K562 (cell line): ENCODE measurements at regions not wholly inside any gene's neighbourhood (a gene's known extent, or its start where the extent isn't known, plus 50 kb on each side); places are given as distances from the start of the nearest gene placed in this dataset.

Source experiments
- ATAC-seq: fragments of 200-7000 bp; cut with Tn5 transposase; 3 replicates; pipeline ENCODE4 v1.9.1; 2020; ENCODE audit warnings: moderate library complexity
- BruUV-seq: library from RNA; stranded (reverse); fragments of 400-500 nt; replicated peaks from 2 replicates; lab custom pipeline; 2021; lab: Mats Ljungman, UMichigan
- CTCF ChIA-PET: fragments of 300-600 bp; formaldehyde crosslinking; extraction: SDS; loops from one replicate; lab custom pipeline; 2021; ENCODE audit warnings: low intra/inter-chr PET ratio; lab: Yijun Ruan, JAX
- POLR2A ChIA-PET: fragments of 300-600, 350-650 bp; sonication (Branson Sonifier 250); formaldehyde crosslinking; extraction: SDS; loops from one replicate; lab custom pipeline; 2021; ENCODE audit warnings: antibody characterized with exemption, inconsistent platforms; lab: Yijun Ruan, JAX
- DNase-seq, 4 experiments: peaks; one replicate each; pipeline versions ENCODE4 v3.0.0 to v3.0.0-alpha.2; 2011 to 2018; ENCODE audit warnings: low spot score in 3 of 4, mixed read lengths in 3 of 4; ENCODE audit errors: extremely low read depth in 1 of 4
- FAIRE-seq: peaks from 2 replicates; lab custom pipeline; 2011; peaks lifted over from hg19 to GRCh38; lab: Jason Lieb, UNC
- H2AFZ ChIP-seq: 2 replicates; pipeline ENCODE4 v1.6.0; 2011; ENCODE audit warnings: low read depth, low read length, control low read depth, inconsistent platforms
- H3K27ac ChIP-seq: fragments of 200-600 bp; 3 replicates; pipeline ENCODE4 v1.8.0; 2011; ENCODE audit warnings: low read depth, mild to moderate bottlenecking, control low read depth, inconsistent platforms, low read length, moderate library complexity, mixed read lengths; ENCODE audit errors: extremely low read depth
- H3K27me3 ChIP-seq, 2 experiments: fragments of 300-600 bp in 1 of 2; 2 replicates in 1 of 2; 3 replicates in 1 of 2; pipeline versions ENCODE4 v1.6.0 to v1.8.0; 2011; ENCODE audit warnings: inconsistent platforms in 2 of 2, low read length in 2 of 2, mild to moderate bottlenecking in 1 of 2, mixed read lengths in 1 of 2, moderate library complexity in 1 of 2; ENCODE audit not compliant: control insufficient read depth in 2 of 2, insufficient read depth in 2 of 2
- H3K36me3 ChIP-seq: fragments of 300-600 bp; 3 replicates; pipeline ENCODE4 v1.8.0; 2011; ENCODE audit warnings: mild to moderate bottlenecking, low read length, inconsistent platforms; ENCODE audit not compliant: control insufficient read depth, insufficient read depth
- H3K4me1 ChIP-seq, 2 experiments: fragments of 200-600 bp in 1 of 2; replicated peaks in 1 of 2; 2 replicates in 1 of 2; 3 replicates in 1 of 2; pipeline versions ENCODE4 v1.5.1 to v1.8.0; 2011; ENCODE audit warnings: inconsistent platforms in 2 of 2, low read length in 2 of 2, mild to moderate bottlenecking in 1 of 2, mixed read lengths in 1 of 2, moderate library complexity in 1 of 2; ENCODE audit not compliant: control insufficient read depth in 2 of 2, insufficient read depth in 2 of 2
- H3K4me2 ChIP-seq: 2 replicates; pipeline ENCODE4 v1.6.1; 2011; ENCODE audit warnings: low read length, control low read depth, inconsistent platforms, mixed read lengths; ENCODE audit not compliant: insufficient read depth
- H3K4me3 ChIP-seq: fragments of 200-600 bp; sonication (generic), shearing (Covaris generic); 2 replicates; pipeline ENCODE4 v1.5.1; 2016; ENCODE audit warnings: control low read depth, inconsistent platforms
- H3K79me2 ChIP-seq: fragments of 200-600 bp; 3 replicates; pipeline ENCODE4 v1.8.0; 2011; ENCODE audit warnings: low read length, inconsistent platforms; ENCODE audit not compliant: control insufficient read depth, insufficient read depth
- H3K9ac ChIP-seq, 2 experiments: 2 replicates each; pipeline versions ENCODE4 v1.6.0 to v1.6.1; 2011; ENCODE audit warnings: low read depth in 2 of 2, low read length in 2 of 2, control low read depth in 1 of 2, inconsistent platforms in 1 of 2, mild to moderate bottlenecking in 1 of 2, mixed read lengths in 1 of 2; ENCODE audit not compliant: insufficient read depth in 1 of 2
- H3K9me1 ChIP-seq: one replicate; pipeline ENCODE4 v1.6.0; 2011; ENCODE audit warnings: inconsistent platforms, mild to moderate bottlenecking, low read length, moderate library complexity; ENCODE audit not compliant: control insufficient read depth, insufficient read depth
- H3K9me3 ChIP-seq: replicated peaks from 2 replicates; pipeline ENCODE4 v1.5.1; 2011; ENCODE audit warnings: low read depth, low read length, inconsistent platforms; ENCODE audit not compliant: control insufficient read depth, insufficient read depth
- H4K20me1 ChIP-seq: replicated peaks from 2 replicates; pipeline ENCODE4 v1.6.1; 2011; ENCODE audit warnings: low read length, inconsistent platforms, mixed read lengths; ENCODE audit not compliant: control insufficient read depth, insufficient read depth
- GABPB1 ChIP-seq: sonication (generic); formaldehyde crosslinking; IDR thresholded peaks from 2 replicates; pipeline ENCODE4 v1.8.0; 2022; ENCODE audit warnings: mild to moderate bottlenecking, missing genetic modification reagents
- MTF1 ChIP-seq: fragments of 250-450 bp; sonication (Bioruptor Pico); IDR thresholded peaks from 2 replicates; pipeline ENCODE4 v1.9.0; 2021; ENCODE audit warnings: moderate library complexity, mild to moderate bottlenecking, inconsistent platforms, borderline replicate concordance
- MYNN ChIP-seq, 2 experiments: sonication (generic); formaldehyde crosslinking in 1 of 2; IDR thresholded peaks; 2 replicates each; pipeline versions ENCODE4 v1.5.0 to v1.6.1; 2016 to 2020; ENCODE audit warnings: antibody characterized with exemption in 1 of 2, missing genetic modification reagents in 1 of 2
- RAD21 ChIP-seq, 2 experiments: fragments of 250-450 bp in 1 of 2; fragments of 450-650 bp in 1 of 2; sonication (Bioruptor Pico) in 1 of 2; formaldehyde crosslinking in 1 of 2; IDR thresholded peaks in 1 of 2; conservative IDR thresholded peaks in 1 of 2; 2 replicates each; pipeline versions ENCODE4 v1.4.0 to v1.8.0; 2020 to 2022; ENCODE audit warnings: mild to moderate bottlenecking in 2 of 2, moderate library complexity in 1 of 2
- RREB1 ChIP-seq: fragments of 250-450 bp; sonication (Bioruptor Pico); IDR thresholded peaks from 2 replicates; pipeline ENCODE4 v1.4.0; 2020
- SNAPC5 ChIP-seq: fragments of 250-450 bp; sonication (Bioruptor Pico); IDR thresholded peaks from 2 replicates; pipeline ENCODE4 v1.8.0; 2021; ENCODE audit warnings: moderate library complexity, mild to moderate bottlenecking, inconsistent platforms
- SRSF9 ChIP-seq: fragments of 200-400 bp; formaldehyde crosslinking; IDR thresholded peaks from 2 replicates; pipeline ENCODE4 v1.6.1; 2017; ENCODE audit warnings: low read depth, low read length, borderline replicate concordance
- STAT5B ChIP-seq: fragments of 250-450 bp; sonication (Bioruptor Pico); IDR thresholded peaks from 2 replicates; pipeline ENCODE4 v1.8.0; 2021; ENCODE audit warnings: mild to moderate bottlenecking, inconsistent platforms
- THAP7 ChIP-seq: fragments of 250-450 bp; sonication (Bioruptor Pico); IDR thresholded peaks from 2 replicates; pipeline ENCODE4 v1.5.0; 2021
- XRCC4 ChIP-seq: IDR thresholded peaks from one replicate; pipeline ENCODE4 v1.6.1; 2011; ENCODE audit not compliant: insufficient read depth, insufficient read length; ENCODE audit errors: extremely low read depth
- ZBTB12 ChIP-seq: fragments of 250-450 bp; sonication (Bioruptor Pico); IDR thresholded peaks from 2 replicates; pipeline ENCODE4 v1.4.0; 2020
- ZNF12 ChIP-seq: sonication (generic); formaldehyde crosslinking; IDR thresholded peaks from 2 replicates; pipeline ENCODE4 v1.4.0; 2020; ENCODE audit warnings: mild to moderate bottlenecking, missing genetic modification reagents
- ZNF24 ChIP-seq: fragments of 450-650 bp; IDR thresholded peaks from 2 replicates; pipeline ENCODE4 v1.6.1; 2016
- WGBS: fragments of 100-300 bp; shearing (Covaris generic); methylation state at CpG from one replicate; pipeline ENCODE4 v1.1.6; 2016; ENCODE audit warnings: low coverage, mixed read lengths; ENCODE audit not compliant: insufficient coverage; ENCODE audit errors: missing lambda C conversion rate; 5-methylcytosine and 5-hydroxymethylcytosine counted together
- in situ Hi-C: fragments of 300-500 bp; cut with MboI; formaldehyde crosslinking; loops from 4 replicates; pipeline ENCODE4 v1.15.0; 2018; ENCODE audit warnings: inconsistent platforms, mixed read lengths
- intact Hi-C: fragments of 100-400 bp; cut with micrococcal nuclease; formaldehyde crosslinking; loops from 2 replicates; pipeline ENCODE4 v1.14.2; 2022

- Histone ChIP-seq H3K9ac (no peak overlapping the region), H3K27me3 (peaks cover 17 to 27% of the 10 kb centered on the region in 2 experiments), H3K79me2 (no peaks in the 10 kb centered on the region), H2AFZ (no peak overlapping the region), H3K9me3 (no peaks in the 10 kb centered on the region), H3K9me1 (no peaks in the 10 kb centered on the region), H3K4me2 (no peak overlapping the region), H4K20me1 (no peaks in the 10 kb centered on the region), H3K36me3 (no peaks in the 10 kb centered on the region), H3K27ac (no peak overlapping the region), H3K4me1 (no peaks in the 10 kb centered on the region), H3K4me3 (no peak overlapping the region)
- FAIRE-seq = no peak
- TF ChIP-seq ZBTB12 (CRISPR knock-in tag) (no peak), SNAPC5 (CRISPR knock-in tag) (no peak), ZNF24 (no peak), GABPB1 (no peak), MYNN (IDR thresholded peaks at IDR 0.05) (no peak), MYNN (CRISPR knock-in tag; IDR thresholded peaks at IDR 0.05) (no peak), XRCC4 (no peak), MTF1 (CRISPR knock-in tag) (no peak), ZNF12 (CRISPR knock-in tag) (no peak), THAP7 (CRISPR knock-in tag) (no peak), STAT5B (CRISPR knock-in tag) (no peak), SRSF9 (no peak), RAD21 (CRISPR knock-in tag; conservative IDR thresholded peaks at IDR 0.05 in 1 of 2, IDR thresholded peaks at IDR 0.05 in 1 of 2) (no peak), RREB1 (CRISPR knock-in tag) (no peak)
- intact Hi-C loops (no loop called here), in situ Hi-C loops (no loop called here)
- BruUV-seq = no TSS peak
- ATAC-seq = no peak
- ChIA-PET POLR2A (no interaction called here), CTCF (no interaction called here)
- DNase-seq = no peak
- 0% methylated on average over 3 of the region's 3 CpGs for WGBS
Measured at GRCh38 chr1:229105109-229105508, 165.8 kb upstream of the RAB4A start.
